ENCODE measurements at regions not wholly inside any gene's neighbourhood (a gene's known extent, or its start where the extent isn't known, plus 50 kb on each side); places are given as distances from the start of the nearest gene placed in this dataset.
"Not testable (repeated sequence)": the region's sequence is repeated elsewhere in the genome, so short reads cannot be mapped to it uniquely, and the experiment has no call there.

GRCh38 chr6:60643870-60644269 lies 1642.2 kb downstream of the KHDRBS2 start:
- ChIA-PET POLR2A (ENCODE audit: low non-redundant PET) (no interaction called here), CTCF (no interaction called here)
- TF ChIP-seq CTCF (conservative IDR thresholded peaks at IDR 0.05; ENCODE audit: low read depth): no peak
- no peak overlapping the region for H3K27ac ChIP-seq
- no peak for DNase-seq (ENCODE audit: low spot score)

GRCh38 chr6:60639185-60639584 lies 1646.8 kb downstream of the KHDRBS2 start:
- POLR2A ChIA-PET (ENCODE audit: low non-redundant PET); CTCF ChIA-PET; H3K27ac ChIP-seq; DNase-seq (ENCODE audit: low spot score): not testable (repeated sequence)
